ENCODE measurements at regions not wholly inside any gene's neighbourhood (a gene's known extent, or its start where the extent isn't known, plus 50 kb on each side); places are given as distances from the start of the nearest gene placed in this dataset.
A peak's percentile ranks its signal among the peaks of the same experiment; 100 is the strongest.

GRCh38 chr11:105328061-105328460 is 188.5 kb upstream of the CARD18 start:
- TF ChIP-seq GATA2 (IDR thresholded peaks at IDR 0.05; ENCODE audit: low read depth, low read length) (no peak), GATA3 (IDR thresholded peaks at IDR 0.05; ENCODE audit: low read depth, low read length) (no peak)

- no peak for TF ChIP-seq GATA2 (IDR thresholded peaks at IDR 0.05; ENCODE audit: low read depth, low read length)
- no peak for TF ChIP-seq GATA3 (IDR thresholded peaks at IDR 0.05; ENCODE audit: low read depth, low read length)
Observed at GRCh38 chr11:105324156-105324555, 184.6 kb upstream of the CARD18 start.

GRCh38 chr11:105321696-105322095 is 182.1 kb upstream of the CARD18 start:
- TF ChIP-seq GATA2 (IDR thresholded peaks at IDR 0.05; ENCODE audit: low read depth, low read length) (no peak), GATA3 (IDR thresholded peaks at IDR 0.05; ENCODE audit: low read depth, low read length) (no peak)

- TF ChIP-seq GATA2 (IDR thresholded peaks at IDR 0.05; ENCODE audit: low read depth, low read length): no peak
- TF ChIP-seq GATA3 (IDR thresholded peaks at IDR 0.05; ENCODE audit: low read depth, low read length): no peak
Observed at GRCh38 chr11:105315287-105315686, 175.7 kb upstream of the CARD18 start.

- TF ChIP-seq GATA2 (IDR thresholded peaks at IDR 0.05; ENCODE audit: low read depth, low read length): no peak
- no peak for TF ChIP-seq GATA3 (IDR thresholded peaks at IDR 0.05; ENCODE audit: low read depth, low read length)
Observed at GRCh38 chr11:105312266-105312665, 172.7 kb upstream of the CARD18 start.

GRCh38 chr11:105298630-105299029 is 159.1 kb upstream of the CARD18 start:
- TF ChIP-seq GATA2 (IDR thresholded peaks at IDR 0.05; ENCODE audit: low read depth, low read length) (no peak), GATA3 (IDR thresholded peaks at IDR 0.05; ENCODE audit: low read depth, low read length) (no peak)

- TF ChIP-seq GATA3 (IDR thresholded peaks at IDR 0.05; ENCODE audit: low read depth, low read length) (no peak), GATA2 (IDR thresholded peaks at IDR 0.05; ENCODE audit: low read depth, low read length) (no peak)
Observed at GRCh38 chr11:105298174-105298573, 158.6 kb upstream of the CARD18 start.

- TF ChIP-seq GATA3 (IDR thresholded peaks at IDR 0.05; ENCODE audit: low read depth, low read length): no peak
- no peak for TF ChIP-seq GATA2 (IDR thresholded peaks at IDR 0.05; ENCODE audit: low read depth, low read length)
Observed at GRCh38 chr11:105297463-105297862, 157.9 kb upstream of the CARD18 start.

- no peak for TF ChIP-seq GATA2 (IDR thresholded peaks at IDR 0.05; ENCODE audit: low read depth, low read length)
- TF ChIP-seq GATA3 (IDR thresholded peaks at IDR 0.05; ENCODE audit: low read depth, low read length): no peak
Observed at GRCh38 chr11:105296806-105297205, 157.2 kb upstream of the CARD18 start.

- TF ChIP-seq GATA2 (IDR thresholded peaks at IDR 0.05; ENCODE audit: low read depth, low read length) (no peak), GATA3 (IDR thresholded peaks at IDR 0.05; ENCODE audit: low read depth, low read length) (no peak)
Observed at GRCh38 chr11:105296386-105296785, 156.8 kb upstream of the CARD18 start.

- peak; percentile 67; the same call in 1 of the 2 replicates for TF ChIP-seq GATA2 (IDR thresholded peaks at IDR 0.05; ENCODE audit: low read depth, low read length)
- peak; percentile 66 for TF ChIP-seq GATA3 (IDR thresholded peaks at IDR 0.05; ENCODE audit: low read depth, low read length)
Observed at GRCh38 chr11:105282658-105283057, 143.1 kb upstream of the CARD18 start.

- TF ChIP-seq GATA3 (IDR thresholded peaks at IDR 0.05; ENCODE audit: low read depth, low read length): no peak
- TF ChIP-seq GATA2 (IDR thresholded peaks at IDR 0.05; ENCODE audit: low read depth, low read length): no peak
Observed at GRCh38 chr11:105274631-105275030, 135.1 kb upstream of the CARD18 start.

GRCh38 chr11:105273660-105274280 is 134.2 kb upstream of the CARD18 start:
- TF ChIP-seq GATA2 (IDR thresholded peaks at IDR 0.05; ENCODE audit: low read depth, low read length) (no peak), GATA3 (IDR thresholded peaks at IDR 0.05; ENCODE audit: low read depth, low read length) (no peak)

- TF ChIP-seq GATA2 (IDR thresholded peaks at IDR 0.05; ENCODE audit: low read depth, low read length) (no peak), GATA3 (IDR thresholded peaks at IDR 0.05; ENCODE audit: low read depth, low read length) (no peak)
Observed at GRCh38 chr11:105269862-105270261, 130.3 kb upstream of the CARD18 start.

- TF ChIP-seq GATA2 (IDR thresholded peaks at IDR 0.05; ENCODE audit: low read depth, low read length) (no peak), GATA3 (IDR thresholded peaks at IDR 0.05; ENCODE audit: low read depth, low read length) (no peak)
Observed at GRCh38 chr11:105268404-105269062, 129.0 kb upstream of the CARD18 start.
